ENCODE measurements at regions not wholly inside any gene's neighbourhood (a gene's known extent, or its start where the extent isn't known, plus 50 kb on each side); places are given as distances from the start of the nearest gene placed in this dataset.

- Histone ChIP-seq H3K4me3 (no peak overlapping the region), H3K36me3 (no peaks in the 10 kb centered on the region), H3K9me3 (replicated peaks) (peaks cover 31% of the 10 kb centered on the region), H3K4me1 (no peaks in the 10 kb centered on the region), H3K27me3 (ENCODE audit: low read depth) (no peaks in the 10 kb centered on the region), H3K27ac (replicated peaks) (no peak overlapping the region)
- intact Hi-C loops (cut with micrococcal nuclease) = no loop called here
- DNase-seq = no peak
- no peak for TF ChIP-seq CTCF (IDR thresholded peaks at IDR 0.05; ENCODE audit: borderline replicate concordance)
Observed at GRCh38 chr7:89800761-89801160, 353.5 kb upstream of the STEAP1 start.

- peaks cover 40% of the 10 kb centered on the region for H3K9me3 ChIP-seq (replicated peaks)
- TF ChIP-seq CTCF (IDR thresholded peaks at IDR 0.05; ENCODE audit: borderline replicate concordance) = no peak
Observed at GRCh38 chr7:89809291-89809690, 345.0 kb upstream of the STEAP1 start.

GRCh38 chr7:89813081-89813480 is 341.2 kb upstream of the STEAP1 start:
- Histone ChIP-seq H3K27ac (replicated peaks) (no peak overlapping the region), H3K4me3 (no peak overlapping the region), H3K36me3 (no peaks in the 10 kb centered on the region), H3K9me3 (replicated peaks) (peaks cover 12% of the 10 kb centered on the region), H3K27me3 (ENCODE audit: low read depth) (no peaks in the 10 kb centered on the region), H3K4me1 (no peaks in the 10 kb centered on the region)
- no peak for DNase-seq
- intact Hi-C loops (cut with micrococcal nuclease) = no loop called here
- TF ChIP-seq CTCF (IDR thresholded peaks at IDR 0.05; ENCODE audit: borderline replicate concordance) = no peak

More at GRCh38 chr7:89809291-89809690, 345.0 kb upstream of the STEAP1 start:
- no peaks in the 10 kb centered on the region for H3K36me3 ChIP-seq
- intact Hi-C loops (cut with micrococcal nuclease) = no loop called here
- no peak overlapping the region for H3K4me3 ChIP-seq
- H3K27ac ChIP-seq (replicated peaks) = no peak overlapping the region
- DNase-seq = no peak
- no peaks in the 10 kb centered on the region for H3K4me1 ChIP-seq
- no peaks in the 10 kb centered on the region for H3K27me3 ChIP-seq (ENCODE audit: low read depth)

- intact Hi-C loops (cut with micrococcal nuclease) = no loop called here
- Histone ChIP-seq H3K4me1 (no peaks in the 10 kb centered on the region), H3K9me3 (replicated peaks) (peaks cover 14% of the 10 kb centered on the region), H3K36me3 (no peaks in the 10 kb centered on the region), H3K27me3 (ENCODE audit: low read depth) (no peaks in the 10 kb centered on the region), H3K27ac (replicated peaks) (no peak overlapping the region), H3K4me3 (no peak overlapping the region)
- TF ChIP-seq CTCF (IDR thresholded peaks at IDR 0.05; ENCODE audit: borderline replicate concordance) = no peak
- no peak for DNase-seq
Observed at GRCh38 chr7:89826121-89826520, 328.1 kb upstream of the STEAP1 start.

- TF ChIP-seq CTCF (IDR thresholded peaks at IDR 0.05; ENCODE audit: borderline replicate concordance) = no peak
- H3K4me1 ChIP-seq = no peaks in the 10 kb centered on the region
- H3K36me3 ChIP-seq = no peaks in the 10 kb centered on the region
- no peak for DNase-seq
- peaks cover 14% of the 10 kb centered on the region for H3K9me3 ChIP-seq (replicated peaks)
- no peak overlapping the region for H3K27ac ChIP-seq (replicated peaks)
- no peak overlapping the region for H3K4me3 ChIP-seq
- no peaks in the 10 kb centered on the region for H3K27me3 ChIP-seq (ENCODE audit: low read depth)
- intact Hi-C loops (cut with micrococcal nuclease) = no loop called here
Observed at GRCh38 chr7:89826557-89826956, 327.7 kb upstream of the STEAP1 start.

- no peaks in the 10 kb centered on the region for H3K36me3 ChIP-seq
- H3K27me3 ChIP-seq (ENCODE audit: low read depth) = no peaks in the 10 kb centered on the region
- intact Hi-C loops (cut with micrococcal nuclease) = no loop called here
- H3K9me3 ChIP-seq (replicated peaks) = no peaks in the 10 kb centered on the region
- no peak overlapping the region for H3K4me3 ChIP-seq
- H3K27ac ChIP-seq (replicated peaks) = no peak overlapping the region
- TF ChIP-seq CTCF (IDR thresholded peaks at IDR 0.05; ENCODE audit: borderline replicate concordance) = no peak
- DNase-seq = no peak
- no peaks in the 10 kb centered on the region for H3K4me1 ChIP-seq
Observed at GRCh38 chr7:89837515-89837914, 316.8 kb upstream of the STEAP1 start.

Measured in left ventricle myocardium inferior (tissue), 1 donor.